Astrocyte (in vitro differentiated cells and primary cell): ENCODE measurements at regions not wholly inside any gene's neighbourhood (a gene's known extent, or its start where the extent isn't known, plus 50 kb on each side); places are given as distances from the start of the nearest gene placed in this dataset.

ENCODE experiments used
- EZH2 ChIP-seq: IDR thresholded peaks from 2 replicates; pipeline ENCODE4 v1.6.1; 2012; ENCODE audit warnings: mild to moderate bottlenecking, low read length, inconsistent platforms; ENCODE audit not compliant: insufficient read depth
- TF ChIP-seq, protein P1 (sequence below): IDR thresholded peaks from 2 replicates; pipeline ENCODE4 v1.5.1; 2011; ENCODE audit warnings: low read depth, mild to moderate bottlenecking, inconsistent platforms, low read length, moderate library complexity; ENCODE audit not compliant: insufficient read depth

DNA sequence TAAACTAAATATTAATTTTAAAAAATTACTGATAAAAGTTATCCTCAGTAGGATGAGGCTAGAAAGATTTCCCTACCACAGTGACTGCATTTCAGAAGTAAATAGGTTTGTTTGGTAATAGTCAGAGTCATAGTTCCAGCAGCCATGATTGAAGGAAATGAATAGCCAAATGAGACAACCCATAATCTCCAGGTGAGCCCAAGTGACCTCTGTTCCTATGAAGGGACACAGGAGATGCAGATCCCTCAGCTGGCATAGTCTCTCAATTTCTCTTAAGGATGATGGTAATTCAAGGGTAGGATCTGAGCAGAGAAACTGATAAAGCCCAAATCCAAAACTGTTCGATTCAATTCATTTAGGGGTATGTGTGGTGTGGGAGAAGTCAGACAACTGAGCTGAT lies 461.8 kb downstream of the RAP2B start:
- TF ChIP-seq, protein P1, sequence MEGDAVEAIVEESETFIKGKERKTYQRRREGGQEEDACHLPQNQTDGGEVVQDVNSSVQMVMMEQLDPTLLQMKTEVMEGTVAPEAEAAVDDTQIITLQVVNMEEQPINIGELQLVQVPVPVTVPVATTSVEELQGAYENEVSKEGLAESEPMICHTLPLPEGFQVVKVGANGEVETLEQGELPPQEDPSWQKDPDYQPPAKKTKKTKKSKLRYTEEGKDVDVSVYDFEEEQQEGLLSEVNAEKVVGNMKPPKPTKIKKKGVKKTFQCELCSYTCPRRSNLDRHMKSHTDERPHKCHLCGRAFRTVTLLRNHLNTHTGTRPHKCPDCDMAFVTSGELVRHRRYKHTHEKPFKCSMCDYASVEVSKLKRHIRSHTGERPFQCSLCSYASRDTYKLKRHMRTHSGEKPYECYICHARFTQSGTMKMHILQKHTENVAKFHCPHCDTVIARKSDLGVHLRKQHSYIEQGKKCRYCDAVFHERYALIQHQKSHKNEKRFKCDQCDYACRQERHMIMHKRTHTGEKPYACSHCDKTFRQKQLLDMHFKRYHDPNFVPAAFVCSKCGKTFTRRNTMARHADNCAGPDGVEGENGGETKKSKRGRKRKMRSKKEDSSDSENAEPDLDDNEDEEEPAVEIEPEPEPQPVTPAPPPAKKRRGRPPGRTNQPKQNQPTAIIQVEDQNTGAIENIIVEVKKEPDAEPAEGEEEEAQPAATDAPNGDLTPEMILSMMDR = no peak
- no peak for TF ChIP-seq EZH2
